BE2C (cell line): ENCODE measurements at regions not wholly inside any gene's neighbourhood (a gene's known extent, or its start where the extent isn't known, plus 50 kb on each side); places are given as distances from the start of the nearest gene placed in this dataset.

Experiments used
- DNase-seq: peaks from one replicate; pipeline ENCODE4 v3.0.0-alpha.2; 2020
- H3K27me3 ChIP-seq: fragments of 250-450 bp; sonication (Bioruptor Pico); 2 replicates; pipeline ENCODE4 v1.5.1; 2020; ENCODE audit warnings: mild to moderate bottlenecking
- H3K36me3 ChIP-seq: fragments of 250-450 bp; sonication (Bioruptor Pico); 2 replicates; pipeline ENCODE4 v1.5.1; 2020; ENCODE audit warnings: mild to moderate bottlenecking
- H3K4me1 ChIP-seq: fragments of 250-450 bp; sonication (Bioruptor Pico); 2 replicates; pipeline ENCODE4 v1.5.1; 2020
- H3K4me3 ChIP-seq: 2 replicates; pipeline ENCODE4 v1.5.1; 2011; ENCODE audit warnings: low read depth, low read length
- H3K9me3 ChIP-seq: fragments of 250-450 bp; sonication (Bioruptor Pico); 2 replicates; pipeline ENCODE4 v1.5.1; 2020
- TF ChIP-seq, protein P1 (sequence below): IDR thresholded peaks from 2 replicates; pipeline ENCODE4 v1.5.1; 2012; ENCODE audit warnings: mild to moderate bottlenecking, low read depth, low read length

- TF ChIP-seq, protein P1, sequence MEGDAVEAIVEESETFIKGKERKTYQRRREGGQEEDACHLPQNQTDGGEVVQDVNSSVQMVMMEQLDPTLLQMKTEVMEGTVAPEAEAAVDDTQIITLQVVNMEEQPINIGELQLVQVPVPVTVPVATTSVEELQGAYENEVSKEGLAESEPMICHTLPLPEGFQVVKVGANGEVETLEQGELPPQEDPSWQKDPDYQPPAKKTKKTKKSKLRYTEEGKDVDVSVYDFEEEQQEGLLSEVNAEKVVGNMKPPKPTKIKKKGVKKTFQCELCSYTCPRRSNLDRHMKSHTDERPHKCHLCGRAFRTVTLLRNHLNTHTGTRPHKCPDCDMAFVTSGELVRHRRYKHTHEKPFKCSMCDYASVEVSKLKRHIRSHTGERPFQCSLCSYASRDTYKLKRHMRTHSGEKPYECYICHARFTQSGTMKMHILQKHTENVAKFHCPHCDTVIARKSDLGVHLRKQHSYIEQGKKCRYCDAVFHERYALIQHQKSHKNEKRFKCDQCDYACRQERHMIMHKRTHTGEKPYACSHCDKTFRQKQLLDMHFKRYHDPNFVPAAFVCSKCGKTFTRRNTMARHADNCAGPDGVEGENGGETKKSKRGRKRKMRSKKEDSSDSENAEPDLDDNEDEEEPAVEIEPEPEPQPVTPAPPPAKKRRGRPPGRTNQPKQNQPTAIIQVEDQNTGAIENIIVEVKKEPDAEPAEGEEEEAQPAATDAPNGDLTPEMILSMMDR, result no peak
- H3K9me3 ChIP-seq, result no peaks in the 10 kb centered on the region; the same call in 1 of the 2 replicates
- no peaks in the 10 kb centered on the region for H3K27me3 ChIP-seq
- no peaks in the 10 kb centered on the region for H3K36me3 ChIP-seq
- no peak for DNase-seq
- H3K4me3 ChIP-seq, result no peak overlapping the region
- H3K4me1 ChIP-seq, result peaks cover 14% of the 10 kb centered on the region; the same call in 1 of the 2 replicates
Observed at GRCh38 chr4:159719531-159719930, 616.7 kb downstream of the RAPGEF2 start.

DNA sequence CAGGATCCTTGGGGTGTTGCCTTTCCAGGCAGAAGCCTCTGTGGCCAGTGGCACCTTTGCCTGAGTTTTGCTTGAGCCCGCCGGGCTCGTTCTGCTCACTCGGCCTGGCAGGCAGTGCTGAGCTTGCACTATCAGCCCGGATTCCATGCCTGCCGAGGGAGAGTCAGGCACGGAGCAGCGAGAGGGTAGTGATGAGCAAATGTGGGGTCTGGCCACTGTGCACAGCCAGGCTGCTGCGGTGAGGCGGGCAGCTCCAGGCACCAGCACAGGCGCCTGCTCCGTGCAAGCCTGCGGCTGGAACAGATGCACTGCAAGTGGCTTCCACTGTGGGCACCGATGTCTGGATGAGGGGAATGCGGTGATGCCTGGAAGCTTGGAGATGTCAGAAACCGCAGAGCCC is 619.2 kb downstream of the RAPGEF2 start:
- Histone ChIP-seq H3K9me3 (no peaks in the 10 kb centered on the region; the same call in 1 of the 2 replicates), H3K27me3 (no peaks in the 10 kb centered on the region), H3K4me1 (peaks cover 14% of the 10 kb centered on the region; the same call in 1 of the 2 replicates), H3K36me3 (no peaks in the 10 kb centered on the region), H3K4me3 (no peak overlapping the region)
- TF ChIP-seq, protein P1, result no peak
- no peak for DNase-seq

DNA sequence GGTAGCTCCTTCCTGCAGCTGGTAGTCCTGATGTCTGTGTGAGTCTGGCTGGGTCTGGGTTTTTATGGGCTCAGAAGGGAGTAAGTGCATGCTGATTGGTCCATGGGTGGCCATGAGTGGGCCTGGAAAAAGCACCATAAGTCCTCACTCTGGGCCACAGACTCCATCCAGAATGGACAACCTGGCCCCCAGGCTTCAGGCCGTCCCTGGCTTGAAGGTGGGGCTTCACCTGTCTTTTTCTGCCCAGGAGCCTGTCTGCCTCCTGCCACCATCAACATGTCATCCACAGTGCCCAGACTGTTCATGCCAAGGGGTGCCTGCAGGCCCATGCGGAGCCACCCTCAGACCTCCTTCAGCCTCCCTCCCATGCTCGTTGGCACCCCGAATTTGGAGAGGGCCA is 620.0 kb downstream of the RAPGEF2 start:
- Histone ChIP-seq H3K27me3 (no peaks in the 10 kb centered on the region), H3K4me3 (no peak overlapping the region), H3K4me1 (peaks cover 14% of the 10 kb centered on the region; the same call in 1 of the 2 replicates), H3K9me3 (no peaks in the 10 kb centered on the region; the same call in 1 of the 2 replicates), H3K36me3 (no peaks in the 10 kb centered on the region)
- no peak for DNase-seq
- TF ChIP-seq, protein P1, result no peak

DNA sequence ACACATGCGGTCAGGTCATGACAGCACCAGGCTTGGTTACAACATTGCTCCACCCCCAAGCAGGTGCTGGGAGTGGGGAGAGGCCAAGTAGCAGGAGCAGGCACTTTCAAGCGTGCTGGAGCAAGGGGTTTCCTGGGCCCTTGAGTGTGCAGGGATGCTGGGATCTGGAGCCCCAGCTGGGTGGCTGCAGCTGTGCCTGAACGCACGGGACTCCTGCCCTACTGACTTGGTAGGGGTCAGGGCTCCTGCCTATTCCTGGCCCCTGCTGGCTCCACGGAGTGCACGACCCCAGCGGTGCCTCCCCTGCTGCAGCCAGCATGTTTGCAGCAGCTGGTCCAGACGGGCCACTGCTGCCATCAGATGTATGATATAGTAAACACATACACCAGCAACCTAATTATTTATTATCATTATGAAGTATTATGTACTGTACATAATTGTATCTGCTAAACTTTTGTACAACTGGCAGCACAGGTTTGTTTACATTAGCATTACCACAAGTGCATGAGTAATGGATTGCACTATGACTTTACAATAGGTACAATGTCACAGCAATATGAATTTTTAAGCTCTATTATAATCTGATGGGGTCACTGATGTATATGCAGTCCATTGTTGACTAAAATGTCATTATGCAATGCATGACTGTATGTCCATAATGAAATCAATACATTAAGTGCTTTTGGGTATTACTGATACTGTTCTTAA is 620.6 kb downstream of the RAPGEF2 start:
- TF ChIP-seq, protein P1, result no peak
- peaks cover 14% of the 10 kb centered on the region; the same call in 1 of the 2 replicates for H3K4me1 ChIP-seq
- H3K9me3 ChIP-seq, result no peaks in the 10 kb centered on the region; the same call in 1 of the 2 replicates

DNA sequence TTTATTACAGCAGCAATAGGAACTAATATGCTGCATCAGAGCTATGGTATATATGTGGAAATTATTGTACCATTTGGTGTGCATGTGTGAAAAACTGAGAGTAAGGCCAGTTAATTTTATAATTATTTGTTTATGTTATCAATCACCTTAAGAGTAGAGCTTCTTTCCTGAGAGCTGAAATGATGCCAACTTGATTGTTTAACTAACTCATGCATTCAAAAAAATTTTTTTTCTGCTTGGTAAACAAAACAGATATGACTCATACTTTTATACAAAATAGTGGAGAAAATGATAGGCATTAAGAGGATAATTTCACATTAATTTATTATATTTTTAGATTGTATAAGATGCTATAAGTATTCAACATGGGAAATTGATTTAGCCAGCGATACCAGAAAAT is 622.7 kb downstream of the RAPGEF2 start:
- H3K4me3 ChIP-seq, result no peak overlapping the region
- H3K4me1 ChIP-seq, result peaks cover 14% of the 10 kb centered on the region; the same call in 1 of the 2 replicates
- H3K36me3 ChIP-seq, result no peaks in the 10 kb centered on the region
- no peaks in the 10 kb centered on the region; the same call in 1 of the 2 replicates for H3K9me3 ChIP-seq
- TF ChIP-seq, protein P1, result no peak
- no peak for DNase-seq
- no peaks in the 10 kb centered on the region for H3K27me3 ChIP-seq

More for the DNA sequence above, 620.6 kb downstream of the RAPGEF2 start:
- Histone ChIP-seq H3K27me3 (no peaks in the 10 kb centered on the region), H3K36me3 (no peaks in the 10 kb centered on the region), H3K4me3 (no peak overlapping the region)
- peak; percentile 65 for DNase-seq
